ENCODE measurements at regions not wholly inside any gene's neighbourhood (a gene's known extent, or its start where the extent isn't known, plus 50 kb on each side); places are given as distances from the start of the nearest gene placed in this dataset.

DNA sequence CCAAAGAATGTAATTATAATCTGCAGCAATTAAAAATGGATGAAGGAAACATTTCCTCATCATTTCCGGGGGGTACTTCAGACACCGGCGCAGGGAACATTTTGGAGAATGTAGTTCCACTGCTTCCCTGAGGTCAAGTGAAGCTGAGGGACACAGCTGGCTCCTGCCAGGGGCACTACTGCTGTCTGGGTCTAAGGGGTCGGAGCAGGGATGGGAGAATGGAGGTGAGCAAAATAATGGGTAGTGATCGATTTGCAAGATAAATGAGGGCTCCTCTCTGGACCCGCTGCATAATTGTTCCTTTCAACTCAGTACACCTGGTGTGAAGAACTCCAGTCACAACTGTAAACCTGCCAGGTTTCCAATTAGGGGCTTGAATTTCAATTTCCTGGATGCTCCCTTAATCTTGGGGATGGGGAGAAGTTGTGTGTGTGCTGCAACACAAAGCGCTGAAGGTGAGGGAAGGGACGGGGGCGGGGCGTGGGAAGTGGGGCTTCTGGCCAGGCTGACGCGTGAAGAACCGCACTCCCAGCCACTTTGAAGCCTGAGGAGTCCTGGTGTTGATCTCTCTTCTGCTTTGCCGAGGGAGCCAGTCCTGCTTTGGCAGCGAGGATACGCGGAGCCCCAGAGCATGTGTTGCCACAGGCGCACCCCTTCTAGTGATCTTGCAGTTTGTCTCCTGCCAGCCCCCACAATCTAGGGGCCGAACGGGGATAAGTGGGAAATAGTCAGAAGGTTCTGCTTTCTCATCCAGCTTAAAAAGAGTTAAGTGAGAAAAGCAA is 57.9 kb upstream of the PCDH8 start:
- no peak for TF ChIP-seq JUND (IDR thresholded peaks at IDR 0.05; ENCODE audit: borderline replicate concordance, low read depth, low read length)
- no peak for TF ChIP-seq JUND (tag; IDR thresholded peaks at IDR 0.05; ENCODE audit: borderline replicate concordance, low read depth, low read length)
- no peak for TF ChIP-seq ZNF707 (CRISPR knock-in tag; conservative IDR thresholded peaks at IDR 0.05)
- no peak for TF ChIP-seq PML (IDR thresholded peaks at IDR 0.05; ENCODE audit: low read length)
- TF ChIP-seq IRF2 (CRISPR knock-in tag; IDR thresholded peaks at IDR 0.05), result no peak
- TF ChIP-seq CEBPG (CRISPR knock-in tag; IDR thresholded peaks at IDR 0.05), result no peak
- no peak for TF ChIP-seq CEBPG (tag; conservative IDR thresholded peaks at IDR 0.05 in 1 of 2, IDR thresholded peaks at IDR 0.05 in 1 of 2)
- TF ChIP-seq ZHX1 (conservative IDR thresholded peaks at IDR 0.05; ENCODE audit: low read length), result no peak
- TF ChIP-seq KLF10 (CRISPR knock-in tag; IDR thresholded peaks at IDR 0.05), result no peak
- no peak for TF ChIP-seq ZNF143 (CRISPR knock-in tag; IDR thresholded peaks at IDR 0.05)
- Histone ChIP-seq H3K36me3 (ENCODE audit: control insufficient read depth, insufficient read depth, low read length) (no peaks in the 10 kb centered on the region), H3K9ac (ENCODE audit: insufficient read depth in 1 of 2, low read depth in 2 of 2, low read length in 2 of 2) (no peak overlapping the region), H3K4me1 (replicated peaks in 1 of 2; ENCODE audit: control insufficient read depth in 2 of 2, insufficient read depth in 2 of 2, low read length in 2 of 2) (no peaks in the 10 kb centered on the region), H3K27ac (ENCODE audit: extremely low read depth, low read depth, low read length) (no peak overlapping the region), H3K79me2 (ENCODE audit: control insufficient read depth, insufficient read depth, low read length) (no peaks in the 10 kb centered on the region), H3K9me1 (ENCODE audit: control insufficient read depth, insufficient read depth, low read length) (no peaks in the 10 kb centered on the region), H4K20me1 (replicated peaks; ENCODE audit: control insufficient read depth, insufficient read depth, low read length) (no peaks in the 10 kb centered on the region), H3K4me2 (ENCODE audit: insufficient read depth, low read length) (no peak overlapping the region), H3K9me3 (replicated peaks; ENCODE audit: control insufficient read depth, insufficient read depth, low read depth, low read length) (no peaks in the 10 kb centered on the region), H3K4me3 (no peak overlapping the region), H2AFZ (ENCODE audit: low read depth, low read length) (no peak overlapping the region), H3K27me3 (ENCODE audit: control insufficient read depth in 2 of 2, insufficient read depth in 2 of 2, low read length in 2 of 2) (no peaks in the 10 kb centered on the region; a peak in 2 of 5 replicates)
- in situ Hi-C loops (cut with MboI), result no loop called here
- FAIRE-seq, result no peak
- CTCF ChIA-PET (ENCODE audit: low intra/inter-chr PET ratio), result no interaction called here
- 1% methylated on average over 17 of the region's 20 CpGs for WGBS (ENCODE audit: insufficient coverage, low coverage, missing lambda C conversion rate)
- no peak for DNase-seq (ENCODE audit: extremely low read depth in 1 of 4, low spot score in 3 of 4)
- POLR2A ChIA-PET, result no interaction called here
- ATAC-seq, result no peak
- intact Hi-C loops (cut with micrococcal nuclease), result no loop called here
- no TSS peak for BruUV-seq (replicated peaks)
